ENCODE measurements at regions not wholly inside any gene's neighbourhood (a gene's known extent, or its start where the extent isn't known, plus 50 kb on each side); places are given as distances from the start of the nearest gene placed in this dataset.
A peak's percentile ranks its signal among the peaks of the same experiment; 100 is the strongest.

DNA sequence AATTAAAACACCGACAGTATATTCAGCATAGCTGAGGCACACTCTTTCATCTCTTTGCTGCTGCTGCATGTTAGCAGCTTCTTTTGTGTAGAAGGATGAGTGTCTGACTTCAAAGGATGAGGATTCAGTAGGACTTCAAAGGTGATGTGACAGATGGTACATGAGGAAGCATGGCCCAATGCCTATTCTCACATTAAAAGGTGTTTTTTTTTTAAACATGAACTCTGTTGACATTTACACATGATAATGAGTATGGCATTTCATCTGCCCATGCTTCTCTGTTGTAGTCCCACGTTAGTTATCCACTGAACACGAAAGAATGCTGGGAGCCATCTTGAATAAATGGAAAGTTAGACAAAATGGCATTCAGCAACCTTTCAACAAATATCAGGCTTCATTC, 1950.8 kb upstream of the PIK3C3 start:
- Histone ChIP-seq H3K27me3 (ENCODE audit: insufficient read depth, low read length) (no peaks in the 10 kb centered on the region), H3K27ac (ENCODE audit: low read depth, low read length) (no peak overlapping the region), H4K20me1 (ENCODE audit: insufficient read depth, low read length) (no peaks in the 10 kb centered on the region), H3K4me1 (ENCODE audit: insufficient read depth, low read length) (no peaks in the 10 kb centered on the region), H3K4me2 (ENCODE audit: low read length) (no peak overlapping the region), H3K9me3 (ENCODE audit: insufficient read depth, low read depth, low read length) (no peaks in the 10 kb centered on the region), H3K36me3 (ENCODE audit: insufficient read depth, low read length) (no peaks in the 10 kb centered on the region), H3K4me3 (ENCODE audit: insufficient read depth, low read depth, low read length) (no peak overlapping the region), H3K79me2 (ENCODE audit: insufficient read depth, low read length) (no peaks in the 10 kb centered on the region), H2AFZ (ENCODE audit: low read depth, low read length) (no peak overlapping the region), H3K9ac (ENCODE audit: low read length) (no peak overlapping the region)
- FAIRE-seq, result no peak
- TF ChIP-seq, protein P1, sequence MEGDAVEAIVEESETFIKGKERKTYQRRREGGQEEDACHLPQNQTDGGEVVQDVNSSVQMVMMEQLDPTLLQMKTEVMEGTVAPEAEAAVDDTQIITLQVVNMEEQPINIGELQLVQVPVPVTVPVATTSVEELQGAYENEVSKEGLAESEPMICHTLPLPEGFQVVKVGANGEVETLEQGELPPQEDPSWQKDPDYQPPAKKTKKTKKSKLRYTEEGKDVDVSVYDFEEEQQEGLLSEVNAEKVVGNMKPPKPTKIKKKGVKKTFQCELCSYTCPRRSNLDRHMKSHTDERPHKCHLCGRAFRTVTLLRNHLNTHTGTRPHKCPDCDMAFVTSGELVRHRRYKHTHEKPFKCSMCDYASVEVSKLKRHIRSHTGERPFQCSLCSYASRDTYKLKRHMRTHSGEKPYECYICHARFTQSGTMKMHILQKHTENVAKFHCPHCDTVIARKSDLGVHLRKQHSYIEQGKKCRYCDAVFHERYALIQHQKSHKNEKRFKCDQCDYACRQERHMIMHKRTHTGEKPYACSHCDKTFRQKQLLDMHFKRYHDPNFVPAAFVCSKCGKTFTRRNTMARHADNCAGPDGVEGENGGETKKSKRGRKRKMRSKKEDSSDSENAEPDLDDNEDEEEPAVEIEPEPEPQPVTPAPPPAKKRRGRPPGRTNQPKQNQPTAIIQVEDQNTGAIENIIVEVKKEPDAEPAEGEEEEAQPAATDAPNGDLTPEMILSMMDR (IDR thresholded peaks at IDR 0.05; ENCODE audit: insufficient read depth, low read depth, low read length), result no peak
- no peak for TF ChIP-seq EZH2 (IDR thresholded peaks at IDR 0.05; ENCODE audit: insufficient read depth, low read length)
- no peak overlapping the region for H3K4me3 Mint-ChIP-seq (ENCODE audit: unreplicated experiment)
- no peaks in the 10 kb centered on the region for H3K9me3 Mint-ChIP-seq (ENCODE audit: unreplicated experiment)
- peaks cover 2% of the 10 kb centered on the region for H3K4me1 Mint-ChIP-seq (ENCODE audit: low read depth, unreplicated experiment)
- H3K27me3 Mint-ChIP-seq (ENCODE audit: low read depth, unreplicated experiment), result no peaks in the 10 kb centered on the region
- no peaks in the 10 kb centered on the region for H3K36me3 Mint-ChIP-seq (ENCODE audit: low read depth, unreplicated experiment)
- DNase-seq (ENCODE audit: low read depth), result no peak
- no peak overlapping the region for H3K27ac Mint-ChIP-seq (ENCODE audit: unreplicated experiment)

DNA sequence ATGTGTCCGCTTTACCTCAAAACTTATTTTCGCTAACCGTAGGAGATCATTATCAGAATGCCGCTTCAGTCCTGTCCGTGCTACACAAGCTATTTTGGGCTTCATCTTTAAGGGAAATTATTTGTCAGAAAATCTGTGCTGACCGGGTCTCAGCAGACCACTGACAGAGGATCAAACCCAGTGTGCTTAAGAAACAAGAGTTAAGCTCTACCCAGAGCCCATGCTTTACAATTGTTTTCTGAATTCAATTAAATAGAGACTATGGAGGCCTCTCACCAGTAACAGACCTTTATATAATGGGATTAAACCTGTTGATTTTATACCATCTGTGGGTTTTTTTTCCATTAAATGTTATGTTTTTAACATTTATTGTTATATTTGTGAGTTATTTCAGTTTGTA, 1956.7 kb upstream of the PIK3C3 start:
- Mint-ChIP-seq H3K4me3 (ENCODE audit: unreplicated experiment) (no peak overlapping the region), H3K36me3 (ENCODE audit: low read depth, unreplicated experiment) (no peaks in the 10 kb centered on the region), H3K27me3 (ENCODE audit: low read depth, unreplicated experiment) (no peaks in the 10 kb centered on the region), H3K27ac (ENCODE audit: unreplicated experiment) (no peak overlapping the region), H3K4me1 (ENCODE audit: low read depth, unreplicated experiment) (peaks cover 8% of the 10 kb centered on the region), H3K9me3 (ENCODE audit: unreplicated experiment) (no peaks in the 10 kb centered on the region)
- no peak overlapping the region for H3K4me3 ChIP-seq (ENCODE audit: insufficient read depth, low read depth, low read length)
- H4K20me1 ChIP-seq (ENCODE audit: insufficient read depth, low read length), result no peaks in the 10 kb centered on the region
- no peak for DNase-seq (ENCODE audit: low read depth)
- peak overlapping the region; percentile 11 for H2AFZ ChIP-seq (ENCODE audit: low read depth, low read length)
- H3K9me3 ChIP-seq (ENCODE audit: insufficient read depth, low read depth, low read length), result no peaks in the 10 kb centered on the region
- no peaks in the 10 kb centered on the region for H3K79me2 ChIP-seq (ENCODE audit: insufficient read depth, low read length)
- no peak overlapping the region for H3K27ac ChIP-seq (ENCODE audit: low read depth, low read length)
- no peak overlapping the region for H3K9ac ChIP-seq (ENCODE audit: low read length)
- H3K4me2 ChIP-seq (ENCODE audit: low read length), result no peak overlapping the region
- FAIRE-seq, result no peak
- H3K36me3 ChIP-seq (ENCODE audit: insufficient read depth, low read length), result no peaks in the 10 kb centered on the region
- no peaks in the 10 kb centered on the region for H3K4me1 ChIP-seq (ENCODE audit: insufficient read depth, low read length)
- no peak for TF ChIP-seq EZH2 (IDR thresholded peaks at IDR 0.05; ENCODE audit: insufficient read depth, low read length)
- TF ChIP-seq, protein P1 (IDR thresholded peaks at IDR 0.05; ENCODE audit: insufficient read depth, low read depth, low read length), result no peak
- no peaks in the 10 kb centered on the region for H3K27me3 ChIP-seq (ENCODE audit: insufficient read depth, low read length)

DNA sequence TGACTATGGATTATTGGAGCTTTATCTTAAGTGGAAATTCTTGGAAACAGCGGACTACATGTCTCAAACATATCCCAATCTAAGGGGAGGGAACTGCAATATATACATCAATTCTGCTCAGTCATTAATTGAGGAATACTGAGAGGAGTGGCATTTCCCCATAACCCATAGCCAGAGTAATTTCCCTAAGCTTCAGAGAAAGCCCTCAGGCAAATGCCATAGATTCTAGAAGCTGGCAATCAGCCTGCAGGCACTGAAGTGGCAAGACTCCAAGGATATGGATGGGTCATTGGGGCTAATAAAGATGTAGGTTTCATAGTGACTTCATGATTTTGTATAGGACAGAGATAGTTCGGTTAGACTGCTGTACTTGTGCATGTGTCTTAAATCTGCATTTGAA, 1960.5 kb upstream of the PIK3C3 start:
- H3K4me1 Mint-ChIP-seq (ENCODE audit: low read depth, unreplicated experiment), result peaks cover 13% of the 10 kb centered on the region
- no peak for TF ChIP-seq EZH2 (IDR thresholded peaks at IDR 0.05; ENCODE audit: insufficient read depth, low read length)
- TF ChIP-seq, protein P1 (IDR thresholded peaks at IDR 0.05; ENCODE audit: insufficient read depth, low read depth, low read length), result no peak
- no peak overlapping the region for H3K9ac ChIP-seq (ENCODE audit: low read length)

More for the DNA sequence above, 1960.5 kb upstream of the PIK3C3 start:
- no peak overlapping the region for H3K27ac Mint-ChIP-seq (ENCODE audit: unreplicated experiment)
- no peaks in the 10 kb centered on the region for H3K9me3 ChIP-seq (ENCODE audit: insufficient read depth, low read depth, low read length)
- no peaks in the 10 kb centered on the region for H3K36me3 Mint-ChIP-seq (ENCODE audit: low read depth, unreplicated experiment)
- no peak overlapping the region for H3K4me3 Mint-ChIP-seq (ENCODE audit: unreplicated experiment)
- no peaks in the 10 kb centered on the region for H3K9me3 Mint-ChIP-seq (ENCODE audit: unreplicated experiment)
- H3K79me2 ChIP-seq (ENCODE audit: insufficient read depth, low read length), result no peaks in the 10 kb centered on the region
- no peaks in the 10 kb centered on the region for H3K4me1 ChIP-seq (ENCODE audit: insufficient read depth, low read length)
- no peaks in the 10 kb centered on the region for H3K27me3 ChIP-seq (ENCODE audit: insufficient read depth, low read length)
- H3K4me2 ChIP-seq (ENCODE audit: low read length), result no peak overlapping the region
- no peak overlapping the region for H2AFZ ChIP-seq (ENCODE audit: low read depth, low read length)
- DNase-seq (ENCODE audit: low read depth), result no peak
- H3K27me3 Mint-ChIP-seq (ENCODE audit: low read depth, unreplicated experiment), result no peaks in the 10 kb centered on the region
- H4K20me1 ChIP-seq (ENCODE audit: insufficient read depth, low read length), result no peaks in the 10 kb centered on the region
- H3K4me3 ChIP-seq (ENCODE audit: insufficient read depth, low read depth, low read length), result no peak overlapping the region
- FAIRE-seq, result no peak
- no peaks in the 10 kb centered on the region for H3K36me3 ChIP-seq (ENCODE audit: insufficient read depth, low read length)
- H3K27ac ChIP-seq (ENCODE audit: low read depth, low read length), result no peak overlapping the region
